Osteoblast (primary cell): ENCODE measurements at regions not wholly inside any gene's neighbourhood (a gene's known extent, or its start where the extent isn't known, plus 50 kb on each side); places are given as distances from the start of the nearest gene placed in this dataset.

Experiments
- DNase-seq: peaks from one replicate; pipeline ENCODE4 v3.0.0; 2011; ENCODE audit warnings: low spot score, mixed read lengths; ENCODE audit not compliant: insufficient read length; ENCODE audit errors: missing footprints
- H2AFZ ChIP-seq: 2 replicates; pipeline ENCODE4 v1.6.0; 2011; ENCODE audit warnings: mild to moderate bottlenecking, low read length
- H3K27ac ChIP-seq: 2 replicates; pipeline ENCODE4 v1.5.1; 2011; ENCODE audit warnings: mild to moderate bottlenecking, low read depth, low read length, moderate library complexity
- H3K27me3 ChIP-seq: 2 replicates; pipeline ENCODE4 v1.6.0; 2012; ENCODE audit warnings: mild to moderate bottlenecking, control low read depth, inconsistent platforms, low read length, moderate library complexity; ENCODE audit not compliant: insufficient read depth
- H3K36me3 ChIP-seq: 2 replicates; pipeline ENCODE4 v1.5.1; 2011; ENCODE audit warnings: mild to moderate bottlenecking, low read length, control low read depth, moderate library complexity; ENCODE audit not compliant: insufficient read depth
- H3K4me1 ChIP-seq: 2 replicates; pipeline ENCODE4 v1.5.1; 2011; ENCODE audit warnings: mild to moderate bottlenecking, low read length, control low read depth, moderate library complexity; ENCODE audit not compliant: insufficient read depth
- H3K4me2 ChIP-seq: 2 replicates; pipeline ENCODE4 v1.6.0; 2011; ENCODE audit warnings: mild to moderate bottlenecking, low read length; ENCODE audit not compliant: insufficient read depth
- H3K4me3 ChIP-seq: fragments of 200-600 bp; sonication (generic); 3 replicates; pipeline ENCODE4 v1.5.1; 2012; ENCODE audit warnings: mild to moderate bottlenecking, low read length, inconsistent platforms; ENCODE audit not compliant: insufficient read depth
- H3K79me2 ChIP-seq: 2 replicates; pipeline ENCODE4 v1.6.0; 2012; ENCODE audit warnings: mild to moderate bottlenecking, low read length, control low read depth, inconsistent platforms; ENCODE audit not compliant: insufficient read depth
- H3K9me3 ChIP-seq: 2 replicates; pipeline ENCODE4 v1.5.1; 2011; ENCODE audit warnings: low read depth, low read length, control low read depth
- H4K20me1 ChIP-seq: 2 replicates; pipeline ENCODE4 v1.6.0; 2012; ENCODE audit warnings: mild to moderate bottlenecking, low read length, control low read depth; ENCODE audit not compliant: insufficient read depth
- CTCF ChIP-seq: IDR thresholded peaks from 2 replicates; pipeline ENCODE4 v1.5.1; 2011; ENCODE audit warnings: mild to moderate bottlenecking, low read depth, low read length, moderate library complexity; ENCODE audit errors: extremely low read depth

- peak overlapping the region; percentile 83 for H3K4me2 ChIP-seq
- no peak overlapping the region for H3K4me3 ChIP-seq
- no peaks in the 10 kb centered on the region for H3K36me3 ChIP-seq
- no peak overlapping the region for H2AFZ ChIP-seq
- H3K4me1 ChIP-seq, result peaks cover 50% of the 10 kb centered on the region
- DNase-seq, result no peak
- peak overlapping the region; percentile 91 for H3K27ac ChIP-seq
- TF ChIP-seq CTCF, result no peak
- H4K20me1 ChIP-seq, result no peaks in the 10 kb centered on the region
- no peaks in the 10 kb centered on the region for H3K79me2 ChIP-seq
- H3K27me3 ChIP-seq, result no peaks in the 10 kb centered on the region
- no peaks in the 10 kb centered on the region for H3K9me3 ChIP-seq
Observed at GRCh38 chr5:125410537-125411070, 664.2 kb upstream of the ZNF608 start.

DNA sequence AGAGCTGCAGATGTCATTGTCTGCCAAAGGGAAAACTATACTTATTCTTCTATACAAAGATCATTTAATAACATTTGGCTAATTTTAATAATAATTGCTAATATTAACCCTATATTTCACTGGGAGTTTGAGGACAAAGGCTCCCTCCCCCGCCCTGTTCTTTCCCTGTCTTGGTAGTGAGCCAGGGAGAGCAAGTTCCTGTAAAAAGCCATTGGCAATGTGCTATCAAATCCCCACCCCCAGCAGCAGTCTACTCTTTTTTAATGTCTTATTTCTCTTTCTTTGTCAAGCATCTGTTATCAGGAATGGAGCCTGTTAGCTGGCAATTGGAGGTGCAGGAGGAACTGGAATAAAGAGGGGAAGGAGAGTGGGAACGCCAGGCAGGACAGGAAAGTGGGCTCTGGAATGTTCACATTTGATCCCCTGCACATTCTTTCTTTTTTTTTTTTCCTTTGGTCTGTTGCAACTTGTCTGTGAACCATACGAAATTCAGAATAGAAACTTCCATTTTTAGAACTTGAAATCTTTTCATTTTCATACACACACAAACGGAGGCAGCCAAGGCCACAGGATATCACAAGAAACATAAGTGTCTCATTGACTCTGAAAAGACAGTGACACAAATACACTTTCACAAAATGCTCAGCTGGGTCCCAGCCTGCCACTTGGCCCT lies 664.8 kb upstream of the ZNF608 start:
- Histone ChIP-seq H3K27ac (peak overlapping the region; percentile 91), H3K36me3 (no peaks in the 10 kb centered on the region), H3K4me1 (peaks cover 50% of the 10 kb centered on the region), H3K4me3 (peak overlapping the region; percentile 44), H3K4me2 (peak overlapping the region; percentile 83), H3K9me3 (no peaks in the 10 kb centered on the region), H3K79me2 (no peaks in the 10 kb centered on the region), H3K27me3 (no peaks in the 10 kb centered on the region), H2AFZ (peak overlapping the region; percentile 53), H4K20me1 (no peaks in the 10 kb centered on the region)
- TF ChIP-seq CTCF, result no peak
- DNase-seq, result peak; percentile 32

DNA sequence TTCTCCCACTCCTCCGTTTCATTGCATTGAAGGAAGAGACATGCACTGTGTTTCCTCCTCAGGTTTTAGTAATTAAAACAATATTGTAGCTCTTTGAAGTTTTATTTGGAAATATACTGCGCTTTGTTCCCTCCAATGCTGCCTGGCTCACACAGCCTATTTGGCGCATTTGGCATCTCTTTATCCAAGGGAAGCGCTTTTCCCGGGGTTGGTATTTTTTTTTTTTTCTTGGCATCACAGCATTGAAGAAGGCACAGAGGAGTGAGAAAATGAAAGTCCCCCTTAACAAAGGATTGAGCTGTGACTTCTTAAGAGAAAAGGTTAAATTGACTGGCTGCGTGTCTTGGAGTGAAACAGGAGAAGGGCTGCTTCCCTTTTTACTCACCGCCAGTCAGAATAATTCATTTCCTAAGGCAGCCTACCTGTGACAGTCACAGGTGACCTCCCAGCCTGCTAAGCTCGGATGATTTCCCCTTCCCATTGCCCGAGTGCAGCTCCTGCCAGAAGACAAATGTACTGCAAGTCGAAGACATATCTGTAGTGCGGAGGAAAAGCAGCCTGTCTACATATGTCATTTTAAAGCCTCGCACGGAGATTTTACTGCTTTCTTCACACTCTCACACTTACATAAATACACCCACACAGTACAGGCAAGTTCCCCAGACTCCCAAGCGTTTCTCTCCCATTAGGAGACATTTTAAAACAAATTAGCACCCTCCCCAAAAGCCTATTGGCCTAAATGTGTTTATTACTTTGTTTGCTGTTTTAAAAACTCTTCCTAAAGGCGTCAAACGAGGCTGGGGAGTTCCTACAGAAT lies 665.5 kb upstream of the ZNF608 start:
- Histone ChIP-seq H3K27me3 (no peaks in the 10 kb centered on the region), H3K9me3 (no peaks in the 10 kb centered on the region), H2AFZ (peak overlapping the region; percentile 53), H3K79me2 (no peaks in the 10 kb centered on the region), H3K4me1 (peaks cover 50% of the 10 kb centered on the region), H3K36me3 (no peaks in the 10 kb centered on the region), H3K4me2 (peak overlapping the region; percentile 83), H3K4me3 (peak overlapping the region; percentile 44), H4K20me1 (no peaks in the 10 kb centered on the region), H3K27ac (peak overlapping the region; percentile 91)
- no peak for DNase-seq
- no peak for TF ChIP-seq CTCF
